SHP77 treated with DMSO at 0.1 percent for 48 hours (cell line): ENCODE measurements at regions not wholly inside any gene's neighbourhood (a gene's known extent, or its start where the extent isn't known, plus 50 kb on each side); places are given as distances from the start of the nearest gene placed in this dataset.

ENCODE experiments used
- DNase-seq: peaks from one replicate; lab custom pipeline; 2025; lab: John Stamatoyannopoulos, UW

DNA sequence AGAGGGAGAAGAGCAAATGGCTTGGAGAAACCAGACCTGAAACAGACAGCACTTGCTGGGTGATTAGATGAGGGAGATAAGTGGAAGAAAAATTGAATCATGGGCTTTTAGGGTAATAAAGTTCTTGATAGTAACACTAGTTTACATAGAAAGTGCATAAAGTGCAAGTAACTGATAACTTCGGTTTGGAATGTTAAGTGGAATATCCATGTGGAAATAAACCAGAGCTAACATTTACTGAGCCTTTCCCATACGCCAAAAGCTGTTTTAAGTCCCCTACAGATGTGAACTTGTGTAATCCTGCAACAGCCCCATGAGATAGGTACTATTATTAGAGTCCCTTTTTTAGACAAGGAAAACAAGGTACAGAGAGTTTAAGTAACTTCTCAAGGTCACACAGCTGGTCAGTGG lies 77.1 kb upstream of the NUDT4 start:
- DNase-seq: no peak

- DNase-seq: no peak
These were observed 75.1 kb upstream of the NUDT4 start for GRCh38 chr12:93302331-93303229.

DNA sequence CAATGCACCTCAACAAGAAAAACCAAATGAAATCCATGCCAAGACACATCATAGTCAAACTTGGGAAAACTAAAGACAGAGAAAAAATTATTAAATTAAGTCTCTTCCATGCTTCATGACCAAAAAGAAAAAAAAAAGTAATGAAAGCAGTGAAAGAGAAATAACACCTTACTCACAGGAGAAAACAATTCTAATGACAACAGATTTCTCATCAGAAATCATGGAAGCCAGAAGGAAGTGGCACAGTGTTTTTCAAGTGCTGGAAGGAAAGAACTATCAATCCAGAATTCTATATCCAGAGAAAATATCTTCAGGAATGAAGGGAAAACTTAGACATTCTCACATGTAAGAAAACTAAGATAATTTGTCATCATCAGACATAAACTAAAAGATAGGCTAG lies 71.1 kb upstream of the NUDT4 start:
- no peak for DNase-seq

DNA sequence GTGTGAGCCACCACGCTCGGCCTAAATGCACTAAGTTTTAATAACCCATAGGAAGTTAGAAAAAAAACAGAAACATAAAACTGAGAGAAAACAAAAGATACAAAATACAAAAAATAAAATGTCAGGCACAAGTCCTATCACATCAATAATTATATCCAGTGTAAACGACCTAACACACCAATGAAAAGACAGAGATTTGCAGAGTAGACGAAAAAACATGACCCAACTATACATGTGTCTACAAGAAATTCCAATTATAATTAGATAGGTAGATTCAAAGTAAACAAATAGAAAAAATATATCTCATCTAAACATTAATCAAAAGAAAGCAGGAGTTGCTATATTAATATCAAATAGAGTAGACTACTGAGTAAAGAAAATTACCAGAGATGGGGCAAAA lies 69.4 kb upstream of the NUDT4 start:
- no peak for DNase-seq

GRCh38 chr12:93311827-93312226 lies 65.9 kb upstream of the NUDT4 start:
- no peak for DNase-seq

- no peak for DNase-seq
These were observed 63.6 kb upstream of the NUDT4 start for GRCh38 chr12:93314177-93314497.

GRCh38 chr12:93315385-93315906 lies 62.3 kb upstream of the NUDT4 start:
- no peak for DNase-seq

GRCh38 chr12:93315907-93316622 lies 61.7 kb upstream of the NUDT4 start:
- no peak for DNase-seq

- DNase-seq: no peak
These were observed 61.1 kb upstream of the NUDT4 start for GRCh38 chr12:93316623-93316971.

GRCh38 chr12:93317227-93317626 lies 60.5 kb upstream of the NUDT4 start:
- DNase-seq: no peak

GRCh38 chr12:93318720-93319522 lies 58.8 kb upstream of the NUDT4 start:
- no peak for DNase-seq

GRCh38 chr12:93319523-93320050 lies 58.1 kb upstream of the NUDT4 start:
- no peak for DNase-seq

GRCh38 chr12:93322784-93323183 lies 54.9 kb upstream of the NUDT4 start:
- DNase-seq: no peak

DNA sequence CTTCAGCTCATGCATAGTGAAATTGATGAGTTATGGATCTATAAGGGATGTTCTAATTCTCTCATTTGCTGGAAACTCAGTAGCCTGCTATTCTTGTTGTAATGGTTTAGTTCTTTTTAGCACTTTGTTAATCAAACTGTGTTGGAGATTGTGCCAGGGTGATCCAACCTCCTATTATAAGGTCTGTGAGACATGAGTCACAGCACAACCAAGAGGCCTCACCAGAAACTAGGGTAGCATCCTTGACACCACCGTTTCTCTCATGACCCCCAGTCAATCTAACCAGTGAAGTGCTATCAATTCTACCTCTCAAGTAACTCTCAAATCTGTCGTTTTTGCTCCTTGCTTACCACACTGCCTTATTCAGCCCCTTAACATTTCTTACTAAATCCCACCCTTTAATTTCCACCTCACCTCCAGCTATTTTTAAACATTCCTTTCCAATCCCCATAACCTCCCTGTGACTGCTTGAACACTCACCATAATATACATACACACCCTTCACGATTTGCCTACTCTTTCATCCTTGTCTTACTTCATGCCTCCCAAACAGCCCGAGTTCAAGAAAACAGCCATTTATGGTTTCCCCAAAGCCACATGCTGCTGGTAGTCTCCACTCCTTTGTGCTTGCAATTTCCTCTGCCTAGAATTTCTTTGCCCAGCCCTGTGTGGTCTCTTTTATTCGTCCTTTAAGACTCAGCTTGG lies 53.9 kb upstream of the NUDT4 start:
- no peak for DNase-seq

- DNase-seq: no peak
These were observed 51.9 kb upstream of the NUDT4 start for GRCh38 chr12:93325855-93326254.
